ENCODE measurements at regions not wholly inside any gene's neighbourhood (a gene's known extent, or its start where the extent isn't known, plus 50 kb on each side); places are given as distances from the start of the nearest gene placed in this dataset.

DNA sequence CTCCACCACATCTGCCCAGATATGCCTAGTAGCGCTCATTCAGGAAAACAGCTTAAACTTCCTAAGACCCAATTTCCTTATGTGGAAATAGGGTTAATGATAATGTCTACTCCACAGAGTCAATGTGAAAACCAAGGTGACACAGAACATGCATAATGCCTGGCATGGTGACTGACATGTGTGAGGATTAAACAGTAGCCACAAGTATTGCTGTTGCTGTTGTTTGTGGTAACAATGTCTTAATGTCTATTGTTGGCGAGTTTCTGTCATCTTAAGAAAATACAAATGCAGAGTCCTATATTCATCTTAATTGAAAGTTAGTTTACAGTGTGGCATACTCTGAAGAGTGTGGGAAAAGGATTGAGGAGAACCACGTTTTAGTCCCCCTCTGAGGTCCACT lies 75.6 kb upstream of the NGF start:
- no peak for DNase-seq (ENCODE audit: low read depth)

- no peak for DNase-seq (ENCODE audit: low read depth)
These were observed 75.2 kb upstream of the NGF start for GRCh38 chr1:115413208-115413607.

DNA sequence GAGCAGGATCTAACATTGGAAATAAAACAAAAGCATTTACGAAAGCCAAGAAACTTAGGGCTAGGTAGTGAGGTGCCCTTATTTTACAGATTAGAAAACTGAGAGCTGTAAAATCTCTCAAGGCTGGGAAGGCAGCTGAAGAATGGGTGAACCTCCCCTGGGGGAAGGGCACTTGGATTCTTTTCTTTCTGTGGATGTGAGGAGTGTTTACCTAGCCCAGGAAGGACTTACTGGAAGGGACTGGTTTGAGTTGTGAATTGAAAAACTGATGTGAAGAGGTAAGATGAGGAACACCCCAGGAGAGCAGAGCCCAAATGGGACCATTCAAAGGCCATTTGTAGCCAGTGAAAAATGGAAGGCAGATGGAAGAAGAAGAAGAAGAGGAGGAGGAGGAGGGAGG lies 74.7 kb upstream of the NGF start:
- no peak for DNase-seq (ENCODE audit: low read depth)

- DNase-seq (ENCODE audit: low read depth): no peak
These were observed 74.2 kb upstream of the NGF start for GRCh38 chr1:115412286-115412685.

- DNase-seq (ENCODE audit: low read depth): no peak
These were observed 73.5 kb upstream of the NGF start for GRCh38 chr1:115411371-115412063.

DNA sequence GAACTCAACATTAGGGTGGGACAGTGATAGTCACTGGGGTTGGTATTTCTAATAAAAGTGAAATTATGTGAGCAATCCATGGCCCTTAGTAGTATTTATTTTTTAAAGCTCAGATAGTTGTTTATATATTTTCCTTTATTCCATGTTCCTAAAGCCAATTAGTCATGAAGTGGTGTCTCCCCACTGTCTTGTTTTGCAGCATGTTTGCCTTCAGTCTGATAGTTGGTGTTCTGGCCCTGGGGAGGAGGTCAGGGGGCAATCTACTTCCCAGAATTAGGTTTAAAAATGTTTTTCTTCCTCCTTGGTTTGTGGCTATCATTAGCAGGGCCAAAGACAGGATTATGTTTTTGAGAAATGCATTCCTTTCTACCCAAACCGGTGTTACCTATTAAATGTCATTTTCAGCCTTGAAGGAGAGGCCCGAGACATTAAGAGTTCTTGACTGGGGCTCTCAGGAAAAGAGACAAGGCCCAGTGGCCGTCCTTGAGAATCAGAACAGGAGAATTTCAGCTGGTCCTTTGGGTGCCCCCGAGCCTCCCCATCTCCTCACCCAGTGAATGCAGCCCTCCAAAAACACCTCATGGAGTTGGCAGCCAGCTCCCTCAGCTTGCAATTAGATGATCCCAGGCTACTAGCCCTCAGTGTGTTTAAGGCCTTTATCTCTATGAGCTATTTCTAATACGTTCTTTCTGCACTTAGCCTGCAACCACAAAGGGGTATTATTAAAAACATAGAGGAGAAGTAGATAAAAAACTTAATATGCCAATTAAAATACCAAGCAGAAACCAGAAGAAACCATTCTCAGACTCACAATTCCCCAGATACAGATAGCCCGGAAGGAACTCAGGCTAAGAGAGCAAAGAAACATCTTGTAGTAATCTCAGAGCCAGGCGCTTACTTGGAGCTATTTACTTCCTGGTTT lies 71.3 kb upstream of the NGF start:
- DNase-seq (ENCODE audit: low read depth): no peak

DNA sequence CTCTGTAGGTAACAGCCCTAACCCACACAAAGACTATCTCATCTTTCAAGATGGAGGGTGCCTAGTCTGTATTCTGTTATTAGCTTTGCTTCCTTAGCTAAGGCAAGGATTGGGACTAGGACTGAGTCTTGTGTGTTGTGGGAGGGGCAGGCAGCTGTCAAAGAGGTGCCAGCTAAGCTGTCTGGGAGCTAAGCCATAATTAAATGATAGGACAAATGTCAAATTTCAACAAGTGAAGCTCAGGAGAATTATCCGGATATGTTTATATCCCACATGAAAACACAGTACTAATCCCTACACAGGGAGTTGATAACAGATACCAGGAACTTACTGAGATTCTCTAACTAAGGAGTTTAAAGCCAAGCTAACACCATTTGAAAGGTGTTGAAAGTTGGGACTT lies 70.5 kb upstream of the NGF start:
- DNase-seq (ENCODE audit: low read depth): no peak

DNA sequence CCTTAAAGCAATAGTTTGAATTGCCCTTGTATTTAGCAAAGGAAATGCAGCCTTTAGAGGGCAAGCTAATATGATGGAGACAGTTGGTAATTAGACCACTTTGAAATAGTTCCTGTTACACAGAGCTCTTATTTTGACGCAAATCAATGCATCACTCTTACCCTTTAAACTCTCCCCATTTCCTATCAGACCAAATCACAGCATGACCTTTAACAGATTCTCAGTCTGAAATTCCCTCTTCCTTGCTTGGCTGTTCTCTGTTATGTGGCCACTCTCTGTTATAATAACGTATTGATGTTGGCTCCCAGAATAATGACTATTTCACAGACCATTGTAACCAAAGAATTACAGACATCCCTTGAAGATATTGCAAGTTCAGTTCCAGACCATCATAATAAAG lies 66.9 kb upstream of the NGF start:
- DNase-seq (ENCODE audit: low read depth): no peak

- DNase-seq (ENCODE audit: low read depth): no peak
These were observed 64.7 kb upstream of the NGF start for GRCh38 chr1:115402753-115403184.

GRCh38 chr1:115401676-115402075 lies 63.6 kb upstream of the NGF start:
- no peak for DNase-seq (ENCODE audit: low read depth)

DNA sequence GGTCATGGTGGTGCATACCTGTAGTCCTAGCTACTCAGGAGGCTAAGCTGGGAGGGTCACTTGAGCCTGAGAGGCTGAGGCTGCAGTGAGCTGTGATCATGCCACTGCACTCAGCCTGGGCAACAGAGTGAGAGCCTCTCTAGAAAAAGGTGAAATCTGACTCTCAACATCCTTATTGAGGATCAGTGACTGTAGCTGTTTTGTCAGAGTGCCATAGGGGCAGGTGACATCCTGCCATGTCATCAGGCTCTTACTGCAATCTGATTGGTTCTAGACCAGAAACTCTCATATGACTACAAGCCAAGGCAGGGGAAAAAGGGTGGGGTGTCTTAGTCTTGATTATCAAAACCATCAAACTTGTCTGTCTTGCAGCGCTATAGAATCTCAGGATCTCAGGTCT lies 62.8 kb upstream of the NGF start:
- no peak for DNase-seq (ENCODE audit: low read depth)

DNA sequence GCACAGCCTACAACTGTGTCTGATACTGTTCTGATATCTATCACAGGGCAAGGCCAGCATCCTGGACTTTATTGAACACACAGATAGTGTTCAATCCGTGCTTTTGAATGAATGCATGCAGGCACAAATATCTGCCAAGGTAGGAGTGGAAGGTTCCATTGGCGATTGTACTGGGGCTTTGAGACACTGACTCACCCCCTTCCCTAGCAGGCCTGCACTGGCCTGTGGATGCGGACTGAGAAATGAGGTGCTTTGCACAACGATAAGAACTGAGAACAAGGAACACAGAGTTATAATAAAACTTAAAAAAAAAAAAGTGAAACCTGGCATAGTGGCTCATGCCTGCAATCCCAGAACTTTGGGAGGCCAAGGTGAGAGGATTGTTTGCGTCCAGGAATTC lies 62.4 kb upstream of the NGF start:
- no peak for DNase-seq (ENCODE audit: low read depth)

DNA sequence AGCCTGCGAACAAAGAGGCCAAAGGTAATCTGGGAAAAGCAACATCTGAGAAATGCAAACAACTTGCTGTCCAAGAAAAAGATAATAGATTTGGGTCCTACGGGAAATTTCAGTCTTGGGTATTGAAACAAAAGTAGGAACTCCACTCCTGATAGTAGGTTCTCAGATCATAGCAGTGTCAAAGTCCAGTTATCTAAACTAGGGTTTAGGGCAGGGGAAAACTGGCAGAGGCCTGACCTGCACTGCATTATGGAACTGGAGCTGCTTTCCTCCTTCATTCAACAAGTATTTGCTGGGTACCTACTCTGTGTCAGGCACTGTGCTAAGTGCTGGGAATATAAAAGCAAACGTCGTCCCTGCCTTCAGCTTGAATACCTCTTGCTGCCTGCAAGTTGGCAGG lies 60.7 kb upstream of the NGF start:
- no peak for DNase-seq (ENCODE audit: low read depth)
